Mammary epithelial cell (primary cell): ENCODE measurements at regions not wholly inside any gene's neighbourhood (a gene's known extent, or its start where the extent isn't known, plus 50 kb on each side); places are given as distances from the start of the nearest gene placed in this dataset.

Experiments used
- EZH2 ChIP-seq: IDR thresholded peaks from 2 replicates; pipeline ENCODE4 v1.6.1; 2012; ENCODE audit warnings: low read length, inconsistent platforms, borderline replicate concordance
- TF ChIP-seq, protein P1 (sequence below), 2 donors: IDR thresholded peaks in 1 of 2; conservative IDR thresholded peaks in 1 of 2; 2 replicates each; pipeline ENCODE4 v1.5.1; 2011 to 2012; ENCODE audit warnings: inconsistent platforms in 2 of 2, low read length in 2 of 2, mild to moderate bottlenecking in 2 of 2, control low read depth in 1 of 2, low read depth in 1 of 2; ENCODE audit not compliant: insufficient read depth in 1 of 2; ENCODE audit errors: extremely low read depth in 1 of 2

- TF ChIP-seq, protein P1, sequence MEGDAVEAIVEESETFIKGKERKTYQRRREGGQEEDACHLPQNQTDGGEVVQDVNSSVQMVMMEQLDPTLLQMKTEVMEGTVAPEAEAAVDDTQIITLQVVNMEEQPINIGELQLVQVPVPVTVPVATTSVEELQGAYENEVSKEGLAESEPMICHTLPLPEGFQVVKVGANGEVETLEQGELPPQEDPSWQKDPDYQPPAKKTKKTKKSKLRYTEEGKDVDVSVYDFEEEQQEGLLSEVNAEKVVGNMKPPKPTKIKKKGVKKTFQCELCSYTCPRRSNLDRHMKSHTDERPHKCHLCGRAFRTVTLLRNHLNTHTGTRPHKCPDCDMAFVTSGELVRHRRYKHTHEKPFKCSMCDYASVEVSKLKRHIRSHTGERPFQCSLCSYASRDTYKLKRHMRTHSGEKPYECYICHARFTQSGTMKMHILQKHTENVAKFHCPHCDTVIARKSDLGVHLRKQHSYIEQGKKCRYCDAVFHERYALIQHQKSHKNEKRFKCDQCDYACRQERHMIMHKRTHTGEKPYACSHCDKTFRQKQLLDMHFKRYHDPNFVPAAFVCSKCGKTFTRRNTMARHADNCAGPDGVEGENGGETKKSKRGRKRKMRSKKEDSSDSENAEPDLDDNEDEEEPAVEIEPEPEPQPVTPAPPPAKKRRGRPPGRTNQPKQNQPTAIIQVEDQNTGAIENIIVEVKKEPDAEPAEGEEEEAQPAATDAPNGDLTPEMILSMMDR (conservative IDR thresholded peaks at IDR 0.05 in 1 of 2, IDR thresholded peaks at IDR 0.05 in 1 of 2; ENCODE audit: extremely low read depth in 1 of 2, insufficient read depth in 1 of 2, low read depth in 1 of 2, low read length in 2 of 2), result no peak
- TF ChIP-seq EZH2, result no peak
Measured at GRCh38 chr13:50153401-50153800, 138.2 kb downstream of the KCNRG start.
